ENCODE measurements at regions not wholly inside any gene's neighbourhood (a gene's known extent, or its start where the extent isn't known, plus 50 kb on each side); places are given as distances from the start of the nearest gene placed in this dataset.
"Not testable (repeated sequence)": the region's sequence is repeated elsewhere in the genome, so short reads cannot be mapped to it uniquely, and the experiment has no call there.

GRCh38 chr9:22813529-22813928 is 366.9 kb downstream of the DMRTA1 start:
- CTCF ChIA-PET, result interaction anchor here (0.8 kb wide), 1 partner anchor 223 kb away, joined by 4 read pairs; no protein-coding TSS in a partner anchor

GRCh38 chr9:22815246-22815645 is 368.6 kb downstream of the DMRTA1 start:
- Mint-ChIP-seq H3K36me3 (ENCODE audit: low read depth) (no peaks in the 10 kb centered on the region), H3K27me3 (no peaks in the 10 kb centered on the region), H3K27ac (no peak overlapping the region), H3K4me3 (no peak overlapping the region), H3K9me3 (peaks cover 3% of the 10 kb centered on the region), H3K4me1 (no peaks in the 10 kb centered on the region)
- ChIA-PET CTCF (no interaction called here), POLR2A (no interaction called here)
- no peak for DNase-seq

More at GRCh38 chr9:22813529-22813928, 366.9 kb downstream of the DMRTA1 start:
- POLR2A ChIA-PET, result no interaction called here
- DNase-seq, result no peak
- H3K4me3 Mint-ChIP-seq, result no peak overlapping the region
- no peaks in the 10 kb centered on the region for H3K36me3 Mint-ChIP-seq (ENCODE audit: low read depth)
- peaks cover 4% of the 10 kb centered on the region for H3K9me3 Mint-ChIP-seq
- no peaks in the 10 kb centered on the region for H3K4me1 Mint-ChIP-seq
- H3K27me3 Mint-ChIP-seq, result no peaks in the 10 kb centered on the region
- no peak overlapping the region for H3K27ac Mint-ChIP-seq

GRCh38 chr9:22817181-22817580 is 370.6 kb downstream of the DMRTA1 start:
- Mint-ChIP-seq H3K36me3 (ENCODE audit: low read depth) (no peaks in the 10 kb centered on the region), H3K4me1 (no peaks in the 10 kb centered on the region), H3K4me3 (no peak overlapping the region), H3K27ac (no peak overlapping the region), H3K27me3 (no peaks in the 10 kb centered on the region), H3K9me3 (peaks cover 3% of the 10 kb centered on the region)
- ChIA-PET CTCF (no interaction called here), POLR2A (no interaction called here)
- DNase-seq, result no peak

GRCh38 chr9:22829236-22829635 is 382.6 kb downstream of the DMRTA1 start:
- H3K4me3 Mint-ChIP-seq, result no peak overlapping the region
- H3K4me1 Mint-ChIP-seq, result no peaks in the 10 kb centered on the region
- POLR2A ChIA-PET, result no interaction called here
- no peak overlapping the region for H3K27ac Mint-ChIP-seq
- no peak for DNase-seq
- H3K36me3 Mint-ChIP-seq (ENCODE audit: low read depth), result no peaks in the 10 kb centered on the region
- CTCF ChIA-PET, result no interaction called here
- peaks cover 2% of the 10 kb centered on the region for H3K9me3 Mint-ChIP-seq
- H3K27me3 Mint-ChIP-seq, result no peaks in the 10 kb centered on the region

GRCh38 chr9:22838266-22838665 is 391.6 kb downstream of the DMRTA1 start:
- no peaks in the 10 kb centered on the region for H3K36me3 Mint-ChIP-seq (ENCODE audit: low read depth)
- DNase-seq, result no peak
- H3K4me1 Mint-ChIP-seq, result no peaks in the 10 kb centered on the region
- peaks cover 3% of the 10 kb centered on the region for H3K9me3 Mint-ChIP-seq
- POLR2A ChIA-PET, result no interaction called here
- CTCF ChIA-PET, result no interaction called here
- H3K27me3 Mint-ChIP-seq, result no peaks in the 10 kb centered on the region
- H3K27ac Mint-ChIP-seq, result no peak overlapping the region
- no peak overlapping the region for H3K4me3 Mint-ChIP-seq

- POLR2A ChIA-PET, result no interaction called here
- CTCF ChIA-PET, result no interaction called here
- Mint-ChIP-seq H3K4me3 (no peak overlapping the region), H3K27ac (no peak overlapping the region), H3K36me3 (ENCODE audit: low read depth) (no peaks in the 10 kb centered on the region), H3K9me3 (peaks cover 12% of the 10 kb centered on the region), H3K4me1 (no peaks in the 10 kb centered on the region), H3K27me3 (no peaks in the 10 kb centered on the region)
- DNase-seq, result no peak
These were observed 394.0 kb downstream of the DMRTA1 start for GRCh38 chr9:22840641-22841040.

- H3K27ac Mint-ChIP-seq; H3K27me3 Mint-ChIP-seq; DNase-seq; H3K4me3 Mint-ChIP-seq; H3K36me3 Mint-ChIP-seq (ENCODE audit: low read depth); POLR2A ChIA-PET; H3K4me1 Mint-ChIP-seq; CTCF ChIA-PET: not testable (repeated sequence)
- peaks cover 20% of the 10 kb centered on the region for H3K9me3 Mint-ChIP-seq
These were observed 398.6 kb downstream of the DMRTA1 start for GRCh38 chr9:22845243-22845642.

- no peak for DNase-seq
- CTCF ChIA-PET, result no interaction called here
- POLR2A ChIA-PET, result no interaction called here
- Mint-ChIP-seq H3K9me3 (peaks cover 9% of the 10 kb centered on the region), H3K4me1 (no peaks in the 10 kb centered on the region), H3K27ac (no peak overlapping the region), H3K4me3 (no peak overlapping the region), H3K27me3 (no peaks in the 10 kb centered on the region), H3K36me3 (ENCODE audit: low read depth) (no peaks in the 10 kb centered on the region)
These were observed 409.4 kb downstream of the DMRTA1 start for GRCh38 chr9:22855980-22856379.

- DNase-seq, result no peak
- Mint-ChIP-seq H3K27ac (no peak overlapping the region), H3K4me3 (no peak overlapping the region), H3K9me3 (peaks cover 10% of the 10 kb centered on the region), H3K27me3 (no peaks in the 10 kb centered on the region), H3K36me3 (ENCODE audit: low read depth) (no peaks in the 10 kb centered on the region), H3K4me1 (no peaks in the 10 kb centered on the region)
- ChIA-PET CTCF (no interaction called here), POLR2A (no interaction called here)
These were observed 410.7 kb downstream of the DMRTA1 start for GRCh38 chr9:22857316-22857715.

GRCh38 chr9:22863106-22863505 is 416.5 kb downstream of the DMRTA1 start:
- peaks cover 21% of the 10 kb centered on the region for H3K9me3 Mint-ChIP-seq
- no peaks in the 10 kb centered on the region for H3K36me3 Mint-ChIP-seq (ENCODE audit: low read depth)
- no peaks in the 10 kb centered on the region for H3K4me1 Mint-ChIP-seq
- H3K27ac Mint-ChIP-seq, result no peak overlapping the region
- no peaks in the 10 kb centered on the region for H3K27me3 Mint-ChIP-seq
- POLR2A ChIA-PET, result no interaction called here
- H3K4me3 Mint-ChIP-seq, result no peak overlapping the region
- CTCF ChIA-PET, result no interaction called here
- DNase-seq, result no peak

GRCh38 chr9:22863736-22864135 is 417.1 kb downstream of the DMRTA1 start:
- H3K4me3 Mint-ChIP-seq, result no peak overlapping the region
- H3K27me3 Mint-ChIP-seq, result no peaks in the 10 kb centered on the region
- no peak for DNase-seq
- H3K36me3 Mint-ChIP-seq (ENCODE audit: low read depth), result no peaks in the 10 kb centered on the region
- ChIA-PET CTCF (no interaction called here), POLR2A (no interaction called here)
- H3K4me1 Mint-ChIP-seq, result no peaks in the 10 kb centered on the region
- no peak overlapping the region for H3K27ac Mint-ChIP-seq
- H3K9me3 Mint-ChIP-seq, result peaks cover 19% of the 10 kb centered on the region

GRCh38 chr9:22893196-22893843 is 446.7 kb downstream of the DMRTA1 start:
- H3K36me3 Mint-ChIP-seq (ENCODE audit: low read depth), result no peaks in the 10 kb centered on the region
- CTCF ChIA-PET, result no interaction called here
- POLR2A ChIA-PET, result no interaction called here

GRCh38 chr9:22898591-22898990 is 452.0 kb downstream of the DMRTA1 start:
- Mint-ChIP-seq H3K36me3 (ENCODE audit: low read depth) (no peaks in the 10 kb centered on the region), H3K27ac (no peak overlapping the region), H3K27me3 (no peaks in the 10 kb centered on the region), H3K9me3 (peaks cover 2% of the 10 kb centered on the region), H3K4me1 (no peaks in the 10 kb centered on the region), H3K4me3 (no peak overlapping the region)
- no peak for DNase-seq
- ChIA-PET POLR2A (no interaction called here), CTCF (no interaction called here)

More at GRCh38 chr9:22893196-22893843, 446.7 kb downstream of the DMRTA1 start:
- no peaks in the 10 kb centered on the region for H3K27me3 Mint-ChIP-seq
- DNase-seq, result no peak
- H3K9me3 Mint-ChIP-seq, result peaks cover 2% of the 10 kb centered on the region
- H3K27ac Mint-ChIP-seq, result no peak overlapping the region
- no peak overlapping the region for H3K4me3 Mint-ChIP-seq
- no peaks in the 10 kb centered on the region for H3K4me1 Mint-ChIP-seq

- CTCF ChIA-PET, result no interaction called here
- H3K4me1 Mint-ChIP-seq, result no peaks in the 10 kb centered on the region
- no peak for DNase-seq
- no peaks in the 10 kb centered on the region for H3K27me3 Mint-ChIP-seq
- no peak overlapping the region for H3K27ac Mint-ChIP-seq
- peaks cover 5% of the 10 kb centered on the region for H3K9me3 Mint-ChIP-seq
- H3K36me3 Mint-ChIP-seq (ENCODE audit: low read depth), result no peaks in the 10 kb centered on the region
- POLR2A ChIA-PET, result no interaction called here
- H3K4me3 Mint-ChIP-seq, result no peak overlapping the region
These were observed 465.0 kb downstream of the DMRTA1 start for GRCh38 chr9:22911632-22912031.
